Fibroblast of skin of right quadriceps (primary cell): ENCODE measurements at regions not wholly inside any gene's neighbourhood (a gene's known extent, or its start where the extent isn't known, plus 50 kb on each side); places are given as distances from the start of the nearest gene placed in this dataset.
A peak's percentile ranks its signal among the peaks of the same experiment; 100 is the strongest.

Experiments
- DNase-seq: peaks from one replicate; pipeline ENCODE4 v3.0.0-alpha.2; 2013

- no peak for DNase-seq
Measured at GRCh38 chr6:37555040-37555781, 55.5 kb upstream of the CCDC167 start.

- DNase-seq: peak; percentile 62
Measured at GRCh38 chr6:37554480-37554819, 54.8 kb upstream of the CCDC167 start.

- no peak for DNase-seq
Measured at GRCh38 chr6:37552267-37552666, 52.6 kb upstream of the CCDC167 start.

GRCh38 chr6:37551867-37552266 lies 52.2 kb upstream of the CCDC167 start:
- DNase-seq: no peak

GRCh38 chr6:37551446-37551845 lies 51.8 kb upstream of the CCDC167 start:
- DNase-seq: no peak

GRCh38 chr6:37551002-37551401 lies 51.3 kb upstream of the CCDC167 start:
- no peak for DNase-seq

- peak; percentile 42 for DNase-seq
Measured at GRCh38 chr6:37550191-37550831, 50.6 kb upstream of the CCDC167 start.

- DNase-seq: no peak
Measured at GRCh38 chr6:37549558-37549957, 49.9 kb upstream of the CCDC167 start.
